Erythroblast (primary cell): ENCODE measurements at regions not wholly inside any gene's neighbourhood (a gene's known extent, or its start where the extent isn't known, plus 50 kb on each side); places are given as distances from the start of the nearest gene placed in this dataset.

ENCODE experiments used
- GATA1 ChIP-seq: IDR thresholded peaks from 2 replicates; pipeline ENCODE4 v1.6.1; 2011; ENCODE audit warnings: low read depth, mild to moderate bottlenecking, control low read depth, low read length, moderate library complexity
- POLR2A ChIP-seq: IDR thresholded peaks from 2 replicates; pipeline ENCODE4 v1.6.1; 2011; ENCODE audit warnings: mild to moderate bottlenecking, low read length

DNA sequence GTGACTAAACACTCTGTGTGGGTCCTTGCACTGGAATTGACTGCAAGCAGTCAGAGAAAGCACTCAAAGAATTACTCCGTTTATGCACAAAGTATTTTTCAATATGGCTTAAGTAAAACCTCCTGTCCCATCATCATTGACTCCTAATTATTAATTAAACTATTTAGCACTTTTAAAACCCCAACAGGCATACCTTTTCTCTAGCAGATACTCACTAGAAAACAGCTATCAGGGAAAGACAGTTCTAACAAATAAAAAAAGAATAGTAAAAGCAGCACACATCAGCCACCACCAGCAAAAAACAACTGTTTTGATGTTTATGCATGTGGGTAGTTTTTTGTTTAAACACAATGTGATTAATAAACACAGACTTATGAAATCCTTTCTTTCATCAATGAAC lies 66.2 kb upstream of the GYPA start:
- TF ChIP-seq POLR2A: no peak
- TF ChIP-seq GATA1: no peak
